GM21367 (cell line): ENCODE measurements at regions not wholly inside any gene's neighbourhood (a gene's known extent, or its start where the extent isn't known, plus 50 kb on each side); places are given as distances from the start of the nearest gene placed in this dataset.
"Not testable (repeated sequence)": the region's sequence is repeated elsewhere in the genome, so short reads cannot be mapped to it uniquely, and the experiment has no call there.

Source experiments
- ATAC-seq: cut with Tn5 transposase; IDR thresholded peaks from one replicate; pipeline ENCODE4 v1.9.1; 2021; ENCODE audit not compliant: unreplicated experiment

- ATAC-seq, result no peak
Observed at GRCh38 chr5:89374818-89375521, 492.0 kb upstream of the MEF2C start.

- ATAC-seq, result no peak
Observed at GRCh38 chr5:89374144-89374784, 491.3 kb upstream of the MEF2C start.

- ATAC-seq, result no peak
Observed at GRCh38 chr5:89372176-89372575, 489.2 kb upstream of the MEF2C start.

- no peak for ATAC-seq
Observed at GRCh38 chr5:89371646-89372045, 488.7 kb upstream of the MEF2C start.

- no peak for ATAC-seq
Observed at GRCh38 chr5:89359046-89359445, 476.1 kb upstream of the MEF2C start.

GRCh38 chr5:89353837-89354551 lies 471.0 kb upstream of the MEF2C start:
- ATAC-seq, result no peak

- no peak for ATAC-seq
Observed at GRCh38 chr5:89351975-89352374, 469.0 kb upstream of the MEF2C start.

- ATAC-seq, result no peak
Observed at GRCh38 chr5:89351222-89351621, 468.2 kb upstream of the MEF2C start.

- ATAC-seq, result no peak
Observed at GRCh38 chr5:89350684-89351083, 467.7 kb upstream of the MEF2C start.

- ATAC-seq, result no peak
Observed at GRCh38 chr5:89349246-89349980, 466.4 kb upstream of the MEF2C start.

GRCh38 chr5:89346573-89346972 lies 463.6 kb upstream of the MEF2C start:
- ATAC-seq, result no peak

- peak; percentile 81 for ATAC-seq
Observed at GRCh38 chr5:89343666-89344065, 460.7 kb upstream of the MEF2C start.

- ATAC-seq, result peak; percentile 28
Observed at GRCh38 chr5:89342106-89342876, 459.3 kb upstream of the MEF2C start.

GRCh38 chr5:89338935-89339334 lies 456.0 kb upstream of the MEF2C start:
- ATAC-seq, result no peak

GRCh38 chr5:89336111-89336510 lies 453.1 kb upstream of the MEF2C start:
- ATAC-seq, result no peak

GRCh38 chr5:89330140-89330539 lies 447.2 kb upstream of the MEF2C start:
- no peak for ATAC-seq

- no peak for ATAC-seq
Observed at GRCh38 chr5:89327608-89328007, 444.6 kb upstream of the MEF2C start.

- no peak for ATAC-seq
Observed at GRCh38 chr5:89324990-89325389, 442.0 kb upstream of the MEF2C start.

- ATAC-seq, result no peak
Observed at GRCh38 chr5:89320421-89321277, 437.7 kb upstream of the MEF2C start.

GRCh38 chr5:89317838-89318237 lies 434.9 kb upstream of the MEF2C start:
- ATAC-seq, result not testable (repeated sequence)
